Esophagus squamous epithelium (tissue), 4 donors: ENCODE measurements at regions not wholly inside any gene's neighbourhood (a gene's known extent, or its start where the extent isn't known, plus 50 kb on each side); places are given as distances from the start of the nearest gene placed in this dataset.

Experiments
- CTCF ChIP-seq, 6 experiments: fragments of 450-650 bp in 4 of 6; fragments of 200-600 bp in 2 of 6; sonication (generic) in 2 of 6; IDR thresholded peaks; one replicate each; pipeline ENCODE4 v1.5.1; 2016 to 2019; ENCODE audit warnings: antibody characterized with exemption in 6 of 6, mild to moderate bottlenecking in 4 of 6, moderate library complexity in 4 of 6
- POLR2A ChIP-seq, 4 donors: fragments of 450-650 bp; IDR thresholded peaks; one replicate each; pipeline ENCODE4 v1.6.1; 2017; ENCODE audit warnings: antibody characterized with exemption in 4 of 4, mild to moderate bottlenecking in 4 of 4, moderate library complexity in 3 of 4

GRCh38 chr6:15754706-15755079, 91.9 kb upstream of the DTNBP1 start:
- TF ChIP-seq CTCF (IDR thresholded peaks at IDR 0.05), result no peak
- no peak for TF ChIP-seq POLR2A (IDR thresholded peaks at IDR 0.05)
